Progenitor cell of endocrine pancreas (in vitro differentiated cells): ENCODE measurements at regions not wholly inside any gene's neighbourhood (a gene's known extent, or its start where the extent isn't known, plus 50 kb on each side); places are given as distances from the start of the nearest gene placed in this dataset.

Source experiments
- DNase-seq: peaks from one replicate; pipeline ENCODE4 v3.0.0; 2021; ENCODE audit warnings: low spot score; ENCODE audit not compliant: unreplicated experiment
- H3K27ac Mint-ChIP-seq: 2 replicates; pipeline ENCODE4 v1.8.0; 2021; ENCODE audit warnings: mild to moderate bottlenecking, moderate library complexity, mixed read lengths
- H3K27me3 Mint-ChIP-seq: 2 replicates; pipeline ENCODE4 v1.8.0; 2021; ENCODE audit warnings: mixed read lengths
- H3K36me3 Mint-ChIP-seq: 2 replicates; pipeline ENCODE4 v1.8.0; 2022; ENCODE audit warnings: mixed read lengths; ENCODE audit not compliant: insufficient read depth
- H3K4me1 Mint-ChIP-seq: 2 replicates; pipeline ENCODE4 v1.8.0; 2021; ENCODE audit warnings: low read depth, mixed read lengths
- H3K4me3 Mint-ChIP-seq: 2 replicates; pipeline ENCODE4 v1.8.0; 2021; ENCODE audit warnings: low read depth, mild to moderate bottlenecking, moderate library complexity, mixed read lengths
- H3K9me3 Mint-ChIP-seq: 2 replicates; pipeline ENCODE4 v1.8.0; 2021; ENCODE audit warnings: low read depth, mixed read lengths
- TF ChIP-seq, protein P1 (sequence below): fragments of 200-600 bp; sonication (generic); IDR thresholded peaks from one replicate; pipeline ENCODE4 v1.5.0; 2021; ENCODE audit warnings: antibody characterized with exemption, mild to moderate bottlenecking; ENCODE audit not compliant: unreplicated experiment

DNA sequence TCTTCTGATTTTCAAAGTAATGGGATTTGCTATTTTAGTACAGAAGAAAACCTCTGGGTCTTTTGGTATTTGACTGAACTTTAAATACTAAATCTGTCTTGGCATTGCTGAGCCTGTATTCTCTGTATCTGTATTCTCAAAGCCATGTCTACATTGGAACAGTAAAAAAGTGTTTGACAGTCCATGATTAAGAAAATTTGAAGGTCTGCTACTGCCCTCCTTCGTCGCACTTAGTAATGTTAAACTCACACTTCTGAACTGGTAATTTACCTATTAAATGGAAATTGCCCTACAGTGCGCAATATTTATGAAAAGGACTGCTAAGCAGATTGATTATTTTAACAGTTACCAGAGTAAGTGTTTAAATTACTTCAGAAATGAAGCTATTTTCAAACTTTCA, 165.7 kb upstream of the SMC2 start:
- H3K27ac Mint-ChIP-seq: no peak overlapping the region
- TF ChIP-seq, protein P1, sequence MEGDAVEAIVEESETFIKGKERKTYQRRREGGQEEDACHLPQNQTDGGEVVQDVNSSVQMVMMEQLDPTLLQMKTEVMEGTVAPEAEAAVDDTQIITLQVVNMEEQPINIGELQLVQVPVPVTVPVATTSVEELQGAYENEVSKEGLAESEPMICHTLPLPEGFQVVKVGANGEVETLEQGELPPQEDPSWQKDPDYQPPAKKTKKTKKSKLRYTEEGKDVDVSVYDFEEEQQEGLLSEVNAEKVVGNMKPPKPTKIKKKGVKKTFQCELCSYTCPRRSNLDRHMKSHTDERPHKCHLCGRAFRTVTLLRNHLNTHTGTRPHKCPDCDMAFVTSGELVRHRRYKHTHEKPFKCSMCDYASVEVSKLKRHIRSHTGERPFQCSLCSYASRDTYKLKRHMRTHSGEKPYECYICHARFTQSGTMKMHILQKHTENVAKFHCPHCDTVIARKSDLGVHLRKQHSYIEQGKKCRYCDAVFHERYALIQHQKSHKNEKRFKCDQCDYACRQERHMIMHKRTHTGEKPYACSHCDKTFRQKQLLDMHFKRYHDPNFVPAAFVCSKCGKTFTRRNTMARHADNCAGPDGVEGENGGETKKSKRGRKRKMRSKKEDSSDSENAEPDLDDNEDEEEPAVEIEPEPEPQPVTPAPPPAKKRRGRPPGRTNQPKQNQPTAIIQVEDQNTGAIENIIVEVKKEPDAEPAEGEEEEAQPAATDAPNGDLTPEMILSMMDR: no peak
- DNase-seq: no peak
- no peak overlapping the region for H3K4me3 Mint-ChIP-seq
- no peaks in the 10 kb centered on the region for H3K36me3 Mint-ChIP-seq
- no peaks in the 10 kb centered on the region for H3K27me3 Mint-ChIP-seq
- no peaks in the 10 kb centered on the region for H3K4me1 Mint-ChIP-seq
- no peaks in the 10 kb centered on the region for H3K9me3 Mint-ChIP-seq

- no peaks in the 10 kb centered on the region for H3K27me3 Mint-ChIP-seq
- H3K36me3 Mint-ChIP-seq: no peaks in the 10 kb centered on the region
- H3K4me1 Mint-ChIP-seq: peaks cover 33% of the 10 kb centered on the region
- H3K27ac Mint-ChIP-seq: no peak overlapping the region
- DNase-seq: no peak
- H3K4me3 Mint-ChIP-seq: no peak overlapping the region
- no peaks in the 10 kb centered on the region for H3K9me3 Mint-ChIP-seq
- TF ChIP-seq, protein P1: no peak
Observed at GRCh38 chr9:103941104-103941503, 153.0 kb upstream of the SMC2 start.

GRCh38 chr9:103942200-103942599, 151.9 kb upstream of the SMC2 start:
- TF ChIP-seq, protein P1: no peak
- DNase-seq: no peak
- no peaks in the 10 kb centered on the region for H3K36me3 Mint-ChIP-seq
- no peaks in the 10 kb centered on the region for H3K27me3 Mint-ChIP-seq
- H3K4me1 Mint-ChIP-seq: peaks cover 40% of the 10 kb centered on the region
- no peak overlapping the region for H3K27ac Mint-ChIP-seq
- no peak overlapping the region for H3K4me3 Mint-ChIP-seq
- no peaks in the 10 kb centered on the region for H3K9me3 Mint-ChIP-seq

GRCh38 chr9:103942651-103943050, 151.5 kb upstream of the SMC2 start:
- no peak overlapping the region for H3K27ac Mint-ChIP-seq
- H3K9me3 Mint-ChIP-seq: no peaks in the 10 kb centered on the region
- no peak for DNase-seq
- H3K27me3 Mint-ChIP-seq: no peaks in the 10 kb centered on the region
- peaks cover 40% of the 10 kb centered on the region for H3K4me1 Mint-ChIP-seq
- H3K4me3 Mint-ChIP-seq: no peak overlapping the region
- H3K36me3 Mint-ChIP-seq: no peaks in the 10 kb centered on the region
- TF ChIP-seq, protein P1: no peak

DNA sequence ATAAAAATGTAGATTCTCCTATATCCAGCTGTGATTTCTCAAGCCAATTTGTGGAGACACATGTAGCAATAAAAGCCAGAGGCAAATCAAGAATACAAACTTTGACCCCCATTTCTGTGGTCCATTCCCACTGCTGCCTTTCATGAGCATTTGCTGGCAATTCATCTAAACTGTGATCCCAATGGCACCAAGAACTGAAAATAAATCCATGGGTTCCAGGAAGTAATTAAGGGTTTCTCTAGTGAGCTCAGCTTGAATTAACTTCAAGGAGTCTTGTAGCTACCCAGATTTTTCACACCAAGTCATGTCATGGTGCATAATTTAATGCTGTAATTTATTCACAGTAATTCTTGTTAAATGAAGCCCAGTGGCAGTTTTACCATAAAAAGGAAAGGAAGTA, 145.0 kb upstream of the SMC2 start:
- peaks cover 13% of the 10 kb centered on the region for H3K4me1 Mint-ChIP-seq
- H3K27me3 Mint-ChIP-seq: no peaks in the 10 kb centered on the region
- no peak overlapping the region for H3K27ac Mint-ChIP-seq
- TF ChIP-seq, protein P1: no peak
- H3K4me3 Mint-ChIP-seq: no peak overlapping the region
- DNase-seq: no peak
- H3K9me3 Mint-ChIP-seq: no peaks in the 10 kb centered on the region
- H3K36me3 Mint-ChIP-seq: no peaks in the 10 kb centered on the region
